ENCODE measurements at regions not wholly inside any gene's neighbourhood (a gene's known extent, or its start where the extent isn't known, plus 50 kb on each side); places are given as distances from the start of the nearest gene placed in this dataset.

- no peak overlapping the region for H2BK15ac ChIP-seq (replicated peaks; ENCODE audit: low read depth)
- H2AK5ac ChIP-seq (ENCODE audit: low read length): no peak overlapping the region
- H3K9ac ChIP-seq (ENCODE audit: low read length): no peak overlapping the region
- H3K56ac ChIP-seq (ENCODE audit: low read length): no peak overlapping the region
- no peak overlapping the region for H3K4me2 ChIP-seq (ENCODE audit: low read length)
- no peak overlapping the region for H4K8ac ChIP-seq (ENCODE audit: low read depth, low read length)
- H3K23ac ChIP-seq (ENCODE audit: low read length): no peak overlapping the region
- no peak overlapping the region for H2BK5ac ChIP-seq (ENCODE audit: low read length)
- H3K79me1 ChIP-seq (ENCODE audit: low read length): no peaks in the 10 kb centered on the region
- H3K4me3 ChIP-seq (ENCODE audit: low read length): no peak overlapping the region
- no peak overlapping the region for H4K5ac ChIP-seq (ENCODE audit: low read length)
- no peak overlapping the region for H3K4ac ChIP-seq (ENCODE audit: low read depth, low read length)
- H2BK120ac ChIP-seq (ENCODE audit: low read depth, low read length): no peak overlapping the region
- no peak overlapping the region for H3K27ac ChIP-seq (ENCODE audit: low read depth, low read length)
- no CpG with 5 or more reads among the region's 14 CpGs for WGBS (ENCODE audit: extremely low coverage, insufficient coverage, low lambda C conversion rate)
- H3K36me3 ChIP-seq (ENCODE audit: control insufficient read depth, insufficient read depth, low read length): no peaks in the 10 kb centered on the region
- no peaks in the 10 kb centered on the region for H3K27me3 ChIP-seq (ENCODE audit: insufficient read depth, low read length, poor library complexity)
- H3K79me2 ChIP-seq (ENCODE audit: control insufficient read depth, insufficient read depth, low read length): no peaks in the 10 kb centered on the region
- no peaks in the 10 kb centered on the region for H3K4me1 ChIP-seq (ENCODE audit: control insufficient read depth, low read depth, low read length)
- no peak overlapping the region for H3K18ac ChIP-seq (ENCODE audit: low read length)
- no peak for DNase-seq
Measured at GRCh38 chr5:4100739-4101138, 505.1 kb downstream of the IRX1 start.

GRCh38 chr5:4101189-4101588 is 505.6 kb downstream of the IRX1 start:
- H3K56ac ChIP-seq (ENCODE audit: low read length): no peak overlapping the region
- H3K4me1 ChIP-seq (ENCODE audit: control insufficient read depth, low read depth, low read length): no peaks in the 10 kb centered on the region
- no peak overlapping the region for H2BK15ac ChIP-seq (replicated peaks; ENCODE audit: low read depth)
- H2BK120ac ChIP-seq (ENCODE audit: low read depth, low read length): no peak overlapping the region
- H3K23ac ChIP-seq (ENCODE audit: low read length): no peak overlapping the region
- H3K79me1 ChIP-seq (ENCODE audit: low read length): no peaks in the 10 kb centered on the region
- no peaks in the 10 kb centered on the region for H3K36me3 ChIP-seq (ENCODE audit: control insufficient read depth, insufficient read depth, low read length)
- H3K79me2 ChIP-seq (ENCODE audit: control insufficient read depth, insufficient read depth, low read length): no peaks in the 10 kb centered on the region
- no peak overlapping the region for H3K18ac ChIP-seq (ENCODE audit: low read length)
- H3K9ac ChIP-seq (ENCODE audit: low read length): no peak overlapping the region
- no peak overlapping the region for H2BK5ac ChIP-seq (ENCODE audit: low read length)
- DNase-seq: no peak
- WGBS (ENCODE audit: extremely low coverage, insufficient coverage, low lambda C conversion rate): no CpG with 5 or more reads among the region's 12 CpGs
- no peaks in the 10 kb centered on the region for H3K27me3 ChIP-seq (ENCODE audit: insufficient read depth, low read length, poor library complexity)
- H3K4me3 ChIP-seq (ENCODE audit: low read length): no peak overlapping the region
- no peak overlapping the region for H3K4me2 ChIP-seq (ENCODE audit: low read length)
- no peak overlapping the region for H4K8ac ChIP-seq (ENCODE audit: low read depth, low read length)
- no peak overlapping the region for H4K5ac ChIP-seq (ENCODE audit: low read length)
- no peak overlapping the region for H3K4ac ChIP-seq (ENCODE audit: low read depth, low read length)
- no peak overlapping the region for H2AK5ac ChIP-seq (ENCODE audit: low read length)
- H3K27ac ChIP-seq (ENCODE audit: low read depth, low read length): no peak overlapping the region

- no peak overlapping the region for H3K9ac ChIP-seq (ENCODE audit: low read length)
- H3K27me3 ChIP-seq (ENCODE audit: insufficient read depth, low read length, poor library complexity): no peaks in the 10 kb centered on the region
- no peak overlapping the region for H3K56ac ChIP-seq (ENCODE audit: low read length)
- H4K5ac ChIP-seq (ENCODE audit: low read length): no peak overlapping the region
- no peak overlapping the region for H3K4me2 ChIP-seq (ENCODE audit: low read length)
- H3K79me2 ChIP-seq (ENCODE audit: control insufficient read depth, insufficient read depth, low read length): no peaks in the 10 kb centered on the region
- no peaks in the 10 kb centered on the region for H3K36me3 ChIP-seq (ENCODE audit: control insufficient read depth, insufficient read depth, low read length)
- H3K4ac ChIP-seq (ENCODE audit: low read depth, low read length): no peak overlapping the region
- no peaks in the 10 kb centered on the region for H3K79me1 ChIP-seq (ENCODE audit: low read length)
- H3K4me3 ChIP-seq (ENCODE audit: low read length): no peak overlapping the region
- no peak overlapping the region for H3K27ac ChIP-seq (ENCODE audit: low read depth, low read length)
- H2BK120ac ChIP-seq (ENCODE audit: low read depth, low read length): no peak overlapping the region
- H2BK5ac ChIP-seq (ENCODE audit: low read length): no peak overlapping the region
- no peaks in the 10 kb centered on the region for H3K4me1 ChIP-seq (ENCODE audit: control insufficient read depth, low read depth, low read length)
- no peak overlapping the region for H3K23ac ChIP-seq (ENCODE audit: low read length)
- H2BK15ac ChIP-seq (replicated peaks; ENCODE audit: low read depth): no peak overlapping the region
- H2AK5ac ChIP-seq (ENCODE audit: low read length): no peak overlapping the region
- no peak overlapping the region for H3K18ac ChIP-seq (ENCODE audit: low read length)
- H4K8ac ChIP-seq (ENCODE audit: low read depth, low read length): no peak overlapping the region
- no peak for DNase-seq
- no CpG with 5 or more reads among the region's 4 CpGs for WGBS (ENCODE audit: extremely low coverage, insufficient coverage, low lambda C conversion rate)
Measured at GRCh38 chr5:4104831-4105597, 509.4 kb downstream of the IRX1 start.

- H4K8ac ChIP-seq (ENCODE audit: low read depth, low read length): no peak overlapping the region
- WGBS (ENCODE audit: extremely low coverage, insufficient coverage, low lambda C conversion rate): no CpG with 5 or more reads among the region's 1 CpG
- H3K27me3 ChIP-seq (ENCODE audit: insufficient read depth, low read length, poor library complexity): no peaks in the 10 kb centered on the region
Measured at GRCh38 chr5:4108690-4109089, 513.1 kb downstream of the IRX1 start.

GRCh38 chr5:4113426-4113825 is 517.8 kb downstream of the IRX1 start:
- H3K56ac ChIP-seq (ENCODE audit: low read length): no peak overlapping the region
- no peaks in the 10 kb centered on the region for H3K79me1 ChIP-seq (ENCODE audit: low read length)
- H4K5ac ChIP-seq (ENCODE audit: low read length): no peak overlapping the region
- no peak overlapping the region for H3K18ac ChIP-seq (ENCODE audit: low read length)
- H3K4me2 ChIP-seq (ENCODE audit: low read length): no peak overlapping the region
- no peak overlapping the region for H2BK15ac ChIP-seq (replicated peaks; ENCODE audit: low read depth)
- no peak overlapping the region for H2BK120ac ChIP-seq (ENCODE audit: low read depth, low read length)
- no peak for DNase-seq
- H3K4me1 ChIP-seq (ENCODE audit: control insufficient read depth, low read depth, low read length): no peaks in the 10 kb centered on the region
- H3K9ac ChIP-seq (ENCODE audit: low read length): no peak overlapping the region
- H3K27ac ChIP-seq (ENCODE audit: low read depth, low read length): no peak overlapping the region
- H3K36me3 ChIP-seq (ENCODE audit: control insufficient read depth, insufficient read depth, low read length): no peaks in the 10 kb centered on the region
- H3K27me3 ChIP-seq (ENCODE audit: insufficient read depth, low read length, poor library complexity): no peaks in the 10 kb centered on the region
- H3K4me3 ChIP-seq (ENCODE audit: low read length): no peak overlapping the region
- no peak overlapping the region for H3K4ac ChIP-seq (ENCODE audit: low read depth, low read length)
- H3K79me2 ChIP-seq (ENCODE audit: control insufficient read depth, insufficient read depth, low read length): no peaks in the 10 kb centered on the region
- no peak overlapping the region for H3K23ac ChIP-seq (ENCODE audit: low read length)
- no peak overlapping the region for H2AK5ac ChIP-seq (ENCODE audit: low read length)
- H2BK5ac ChIP-seq (ENCODE audit: low read length): no peak overlapping the region
- no peak overlapping the region for H4K8ac ChIP-seq (ENCODE audit: low read depth, low read length)
- WGBS (ENCODE audit: extremely low coverage, insufficient coverage, low lambda C conversion rate): no CpG with 5 or more reads among the region's 8 CpGs

More at GRCh38 chr5:4108690-4109089, 513.1 kb downstream of the IRX1 start:
- Histone ChIP-seq H2BK15ac (replicated peaks; ENCODE audit: low read depth) (no peak overlapping the region), H3K79me2 (ENCODE audit: control insufficient read depth, insufficient read depth, low read length) (no peaks in the 10 kb centered on the region), H3K36me3 (ENCODE audit: control insufficient read depth, insufficient read depth, low read length) (no peaks in the 10 kb centered on the region), H2AK5ac (ENCODE audit: low read length) (no peak overlapping the region), H3K56ac (ENCODE audit: low read length) (no peak overlapping the region), H3K23ac (ENCODE audit: low read length) (no peak overlapping the region), H2BK5ac (ENCODE audit: low read length) (no peak overlapping the region), H2BK120ac (ENCODE audit: low read depth, low read length) (no peak overlapping the region), H3K9ac (ENCODE audit: low read length) (no peak overlapping the region), H4K5ac (ENCODE audit: low read length) (no peak overlapping the region), H3K27ac (ENCODE audit: low read depth, low read length) (no peak overlapping the region), H3K4me1 (ENCODE audit: control insufficient read depth, low read depth, low read length) (no peaks in the 10 kb centered on the region), H3K4me2 (ENCODE audit: low read length) (no peak overlapping the region), H3K18ac (ENCODE audit: low read length) (no peak overlapping the region), H3K4me3 (ENCODE audit: low read length) (no peak overlapping the region), H3K79me1 (ENCODE audit: low read length) (no peaks in the 10 kb centered on the region), H3K4ac (ENCODE audit: low read depth, low read length) (no peak overlapping the region)
- no peak for DNase-seq

- Histone ChIP-seq H3K4me1 (ENCODE audit: control insufficient read depth, low read depth, low read length) (no peaks in the 10 kb centered on the region), H3K4me2 (ENCODE audit: low read length) (no peak overlapping the region), H2BK120ac (ENCODE audit: low read depth, low read length) (no peak overlapping the region), H2AK5ac (ENCODE audit: low read length) (no peak overlapping the region), H2BK15ac (replicated peaks; ENCODE audit: low read depth) (no peak overlapping the region), H3K9ac (ENCODE audit: low read length) (no peak overlapping the region), H2BK5ac (ENCODE audit: low read length) (no peak overlapping the region), H3K36me3 (ENCODE audit: control insufficient read depth, insufficient read depth, low read length) (no peaks in the 10 kb centered on the region), H3K18ac (ENCODE audit: low read length) (no peak overlapping the region), H3K4ac (ENCODE audit: low read depth, low read length) (no peak overlapping the region), H4K5ac (ENCODE audit: low read length) (no peak overlapping the region), H4K8ac (ENCODE audit: low read depth, low read length) (no peak overlapping the region), H3K56ac (ENCODE audit: low read length) (no peak overlapping the region), H3K27me3 (ENCODE audit: insufficient read depth, low read length, poor library complexity) (no peaks in the 10 kb centered on the region), H3K23ac (ENCODE audit: low read length) (no peak overlapping the region), H3K79me1 (ENCODE audit: low read length) (no peaks in the 10 kb centered on the region), H3K4me3 (ENCODE audit: low read length) (no peak overlapping the region), H3K27ac (ENCODE audit: low read depth, low read length) (no peak overlapping the region), H3K79me2 (ENCODE audit: control insufficient read depth, insufficient read depth, low read length) (no peaks in the 10 kb centered on the region)
- WGBS (ENCODE audit: extremely low coverage, insufficient coverage, low lambda C conversion rate): no CpG with 5 or more reads among the region's 9 CpGs
- DNase-seq: no peak
Measured at GRCh38 chr5:4113905-4114304, 518.3 kb downstream of the IRX1 start.
